ENCODE measurements at regions not wholly inside any gene's neighbourhood (a gene's known extent, or its start where the extent isn't known, plus 50 kb on each side); places are given as distances from the start of the nearest gene placed in this dataset.

DNA sequence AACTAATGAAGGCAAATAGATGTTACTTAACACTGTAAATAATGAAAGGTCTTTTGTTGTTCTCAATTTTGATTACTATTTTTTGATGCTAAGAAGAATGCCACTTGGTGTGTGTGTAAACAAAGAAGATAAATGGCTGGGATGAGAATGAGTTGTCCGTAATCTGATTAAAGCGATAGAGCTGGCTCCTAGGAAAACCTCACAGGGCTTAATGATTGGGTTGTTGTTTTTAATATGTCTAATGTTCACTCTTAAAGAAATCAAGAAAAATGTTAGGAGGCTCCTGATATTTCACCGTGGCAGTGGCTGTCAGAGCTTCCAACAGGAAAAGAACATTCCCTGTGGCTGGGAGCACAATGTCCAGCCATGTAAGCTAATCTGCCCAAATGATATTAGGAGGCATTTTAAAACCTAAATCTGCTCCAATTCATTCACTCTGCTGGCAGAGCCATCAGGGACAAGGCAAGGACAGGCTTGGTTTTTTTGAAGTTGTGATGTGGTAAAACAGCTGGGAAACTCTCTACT lies 243.9 kb downstream of the SNX10 start:
- Histone ChIP-seq H3K36me3 (no peaks in the 10 kb centered on the region), H3K4me2 (no peak overlapping the region), H3K4me3 (no peak overlapping the region), H3K27me3 (peaks cover 0 to 7% (median 0%) of the 10 kb centered on the region in 11 experiments; a peak in 1 of 22 replicates), H3K9ac (no peak overlapping the region), H4K20me1 (no peaks in the 10 kb centered on the region), H3K27ac (no peak overlapping the region), H3K4me1 (no peaks in the 10 kb centered on the region), H3K9me3 (replicated peaks in 1 of 11) (no peaks in the 10 kb centered on the region)
- TF ChIP-seq Cebpa-rat (IDR thresholded peaks at IDR 0.05), result no peak

DNA sequence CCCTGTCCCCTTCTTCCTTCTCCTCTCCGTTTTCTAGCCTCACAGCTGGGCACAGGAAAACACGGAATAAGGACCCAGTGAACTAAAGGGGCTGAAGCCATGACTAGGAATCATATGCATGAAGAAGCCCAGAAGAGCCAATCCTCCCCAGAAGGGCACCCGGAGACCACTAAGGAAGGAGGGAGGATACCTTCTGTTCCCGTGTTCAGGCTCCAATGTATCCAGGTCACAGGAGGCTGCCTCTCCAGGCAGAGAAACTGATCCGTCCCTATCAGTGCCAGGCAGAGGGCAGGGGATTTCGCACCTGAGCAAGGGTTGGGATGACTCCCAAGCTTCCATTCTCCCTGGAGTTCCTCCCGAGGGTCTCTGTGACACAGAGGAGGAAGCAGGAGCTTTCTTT lies 246.6 kb downstream of the SNX10 start:
- H4K20me1 ChIP-seq, result no peaks in the 10 kb centered on the region
- no peak overlapping the region for H3K4me3 ChIP-seq
- no peak for TF ChIP-seq Cebpa-rat (IDR thresholded peaks at IDR 0.05)
- no peaks in the 10 kb centered on the region for H3K4me1 ChIP-seq
- H3K4me2 ChIP-seq, result no peak overlapping the region
- H3K9ac ChIP-seq, result no peak overlapping the region
- H3K27ac ChIP-seq, result no peak overlapping the region
- no peaks in the 10 kb centered on the region for H3K36me3 ChIP-seq
- peaks cover 0 to 7% (median 0%) of the 10 kb centered on the region in 11 experiments; a peak in 1 of 22 replicates for H3K27me3 ChIP-seq
- no peaks in the 10 kb centered on the region for H3K9me3 ChIP-seq (replicated peaks in 1 of 11)

DNA sequence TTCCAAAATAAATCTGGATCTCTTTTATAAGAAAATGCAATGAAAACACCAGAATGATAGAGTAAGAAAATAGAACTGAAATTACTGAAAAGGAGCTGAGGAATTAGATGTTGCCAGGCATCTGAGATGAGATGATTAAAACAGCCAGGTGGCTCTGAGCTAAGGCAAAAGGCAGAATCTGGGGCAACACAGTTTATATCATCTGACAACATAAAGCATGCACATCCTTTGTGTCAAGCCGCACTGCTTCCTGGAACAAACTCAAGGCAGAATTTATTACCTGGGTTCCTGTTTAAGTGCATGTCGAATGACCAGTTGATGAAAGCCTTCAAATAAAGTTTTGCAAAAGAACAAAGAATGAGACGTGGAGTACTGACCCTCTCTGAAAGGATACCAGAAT lies 247.0 kb downstream of the SNX10 start:
- no peak for TF ChIP-seq Cebpa-rat (IDR thresholded peaks at IDR 0.05)
- H3K27me3 ChIP-seq, result peaks cover 0 to 7% (median 0%) of the 10 kb centered on the region in 11 experiments; a peak in 1 of 22 replicates

DNA sequence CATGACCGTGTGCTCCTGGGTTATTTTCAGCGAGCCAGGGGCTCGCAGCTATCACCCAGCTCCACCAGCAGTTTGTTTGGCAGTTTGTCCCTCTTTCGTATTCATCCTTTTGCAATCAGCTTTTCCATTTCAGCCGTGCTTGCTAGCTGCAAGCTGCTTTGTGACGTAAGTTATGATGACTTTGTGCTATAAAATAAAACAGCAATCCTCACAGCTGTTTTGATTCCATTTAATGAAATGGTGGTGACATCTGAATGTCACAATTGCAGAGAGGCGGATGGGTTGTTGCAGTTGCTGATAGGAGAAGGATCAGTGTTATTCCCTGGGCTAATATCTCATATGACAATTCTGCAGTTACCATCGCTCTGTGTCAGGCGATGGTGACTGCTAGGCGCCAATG lies 251.7 kb downstream of the SNX10 start:
- Histone ChIP-seq H3K27ac (no peak overlapping the region), H3K36me3 (no peaks in the 10 kb centered on the region), H3K4me1 (no peaks in the 10 kb centered on the region), H3K4me3 (no peak overlapping the region), H3K9me3 (replicated peaks in 1 of 11) (no peaks in the 10 kb centered on the region; a peak in 1 of 22 replicates), H3K9ac (no peak overlapping the region), H3K27me3 (peaks cover 0 to 6% (median 0%) of the 10 kb centered on the region in 11 experiments; a peak in 1 of 22 replicates), H3K4me2 (no peak overlapping the region), H4K20me1 (no peaks in the 10 kb centered on the region)
- no peak for TF ChIP-seq Cebpa-rat (IDR thresholded peaks at IDR 0.05)

More for the DNA sequence above, 247.0 kb downstream of the SNX10 start:
- no peak overlapping the region for H3K4me3 ChIP-seq
- no peak overlapping the region for H3K4me2 ChIP-seq
- H3K9ac ChIP-seq, result no peak overlapping the region
- no peaks in the 10 kb centered on the region for H3K4me1 ChIP-seq
- H3K36me3 ChIP-seq, result no peaks in the 10 kb centered on the region
- H4K20me1 ChIP-seq, result no peaks in the 10 kb centered on the region
- no peak overlapping the region for H3K27ac ChIP-seq
- H3K9me3 ChIP-seq (replicated peaks in 1 of 11), result no peaks in the 10 kb centered on the region

DNA sequence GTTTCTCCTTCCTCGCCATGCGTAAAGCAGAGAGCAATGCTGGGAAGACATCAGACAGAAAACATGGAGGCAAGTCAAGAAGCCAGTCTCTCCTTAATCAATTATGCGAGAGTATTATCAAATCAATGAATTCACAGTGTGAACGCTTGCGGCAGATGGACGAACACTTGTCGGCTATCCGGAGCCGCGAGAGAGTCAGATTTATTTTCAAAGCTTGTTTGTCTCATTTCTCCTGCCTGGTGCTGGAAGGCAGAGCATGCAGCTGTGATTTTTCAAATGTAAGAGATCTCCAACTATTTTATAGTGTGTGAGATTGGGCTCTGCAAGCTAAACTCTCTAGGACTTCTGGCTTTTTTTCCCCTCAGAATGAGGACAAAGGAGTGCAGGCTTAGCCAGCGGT lies 252.3 kb downstream of the SNX10 start:
- H3K4me2 ChIP-seq, result no peak overlapping the region
- no peak overlapping the region for H3K4me3 ChIP-seq
- no peaks in the 10 kb centered on the region for H3K36me3 ChIP-seq
- H4K20me1 ChIP-seq, result no peaks in the 10 kb centered on the region
- H3K9ac ChIP-seq, result no peak overlapping the region
- no peak for TF ChIP-seq Cebpa-rat (IDR thresholded peaks at IDR 0.05)
- no peaks in the 10 kb centered on the region; a peak in 1 of 22 replicates for H3K9me3 ChIP-seq (replicated peaks in 1 of 11)
- H3K27me3 ChIP-seq, result no peaks in the 10 kb centered on the region
- no peak overlapping the region for H3K27ac ChIP-seq
- no peaks in the 10 kb centered on the region for H3K4me1 ChIP-seq

DNA sequence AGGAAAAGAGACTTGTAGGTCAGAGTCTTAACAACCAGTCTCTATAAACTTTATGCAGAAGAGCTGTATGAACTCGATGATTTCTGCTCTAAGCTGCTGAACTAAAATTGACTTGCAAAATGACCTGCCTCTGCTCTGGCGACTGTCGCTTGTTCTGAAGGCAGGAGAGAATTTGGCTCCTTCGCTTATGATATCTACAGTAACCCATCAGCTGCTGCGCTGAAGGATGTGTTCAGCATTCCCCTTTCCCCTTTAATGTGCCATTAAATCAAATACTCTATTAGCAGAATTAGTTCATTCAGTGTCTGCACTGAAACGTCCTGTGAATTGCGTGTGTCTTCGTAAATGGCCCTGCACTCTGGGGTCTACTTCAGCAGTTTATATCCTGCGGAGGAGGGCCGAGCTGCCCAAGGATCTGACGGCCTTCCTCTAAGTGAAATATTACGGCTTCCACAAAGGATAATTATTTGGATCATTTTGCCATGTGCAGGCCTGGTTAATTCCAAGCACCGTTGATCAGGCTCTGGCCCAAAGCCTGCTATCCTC lies 254.9 kb downstream of the SNX10 start:
- Histone ChIP-seq H3K27me3 (no peaks in the 10 kb centered on the region), H3K4me2 (no peak overlapping the region), H3K36me3 (no peaks in the 10 kb centered on the region), H3K4me1 (no peaks in the 10 kb centered on the region), H3K9me3 (replicated peaks in 1 of 11) (no peaks in the 10 kb centered on the region; a peak in 1 of 22 replicates), H3K9ac (no peak overlapping the region), H4K20me1 (no peaks in the 10 kb centered on the region), H3K4me3 (no peak overlapping the region), H3K27ac (no peak overlapping the region)
- TF ChIP-seq Cebpa-rat (IDR thresholded peaks at IDR 0.05), result no peak

DNA sequence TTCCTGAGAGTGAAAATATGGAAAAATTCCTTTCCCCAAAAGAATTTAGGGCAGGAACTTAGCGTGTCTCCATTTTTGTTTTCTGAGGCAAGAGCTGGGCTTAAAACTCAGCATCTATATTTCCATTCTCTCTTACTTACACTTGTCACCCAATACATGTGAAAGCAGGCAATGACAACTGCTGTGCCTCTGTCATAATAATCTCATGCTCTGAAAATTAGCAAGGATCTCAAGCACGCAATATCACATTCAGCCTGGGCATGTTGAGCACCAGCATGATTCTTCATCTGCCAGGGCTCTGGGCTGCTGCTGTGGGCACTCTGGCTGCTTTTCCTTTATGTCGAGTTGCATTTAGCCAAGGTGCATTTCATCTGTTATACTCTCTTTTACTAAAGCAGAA lies 255.5 kb downstream of the SNX10 start:
- no peak for TF ChIP-seq Cebpa-rat (IDR thresholded peaks at IDR 0.05)
- no peaks in the 10 kb centered on the region; a peak in 1 of 22 replicates for H3K9me3 ChIP-seq (replicated peaks in 1 of 11)
- no peak overlapping the region for H3K9ac ChIP-seq
- no peaks in the 10 kb centered on the region for H3K27me3 ChIP-seq
- H3K36me3 ChIP-seq, result no peaks in the 10 kb centered on the region
- no peak overlapping the region for H3K27ac ChIP-seq
- H3K4me2 ChIP-seq, result no peak overlapping the region
- no peaks in the 10 kb centered on the region for H4K20me1 ChIP-seq
- H3K4me3 ChIP-seq, result no peak overlapping the region
- H3K4me1 ChIP-seq, result no peaks in the 10 kb centered on the region

DNA sequence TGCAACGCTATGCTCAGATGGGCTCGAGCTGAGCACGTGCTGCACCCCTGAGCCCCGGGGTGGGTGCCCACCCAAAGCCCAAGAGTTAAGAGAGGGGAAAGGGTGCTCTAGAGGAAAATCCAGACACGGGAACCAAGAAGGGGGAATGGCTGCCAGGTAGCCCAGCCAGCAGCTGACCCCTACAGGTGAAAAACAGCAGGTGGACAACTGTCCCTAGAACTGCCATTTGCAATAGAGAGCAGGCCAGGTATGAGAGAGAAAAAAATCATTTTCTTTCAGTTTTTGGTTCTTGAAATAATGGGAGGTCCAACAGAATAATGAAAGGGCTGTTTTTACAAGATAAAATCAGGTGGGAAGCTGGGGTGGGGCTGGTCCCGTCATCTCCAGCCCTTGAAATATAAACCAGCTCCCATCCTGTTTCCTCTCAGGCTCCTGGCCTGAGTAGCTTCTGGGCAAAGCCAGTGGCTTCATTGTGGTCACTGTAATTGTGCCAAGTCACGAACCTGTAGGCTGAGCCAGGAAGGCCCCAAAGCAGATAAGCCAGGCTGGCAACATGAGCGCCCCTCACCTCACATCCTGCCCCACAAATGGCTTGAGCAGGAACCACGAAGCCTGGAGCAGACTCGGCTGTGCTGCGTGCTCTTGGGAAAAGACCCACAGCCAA lies 257.8 kb downstream of the SNX10 start:
- Histone ChIP-seq H3K9ac (no peak overlapping the region), H3K36me3 (no peaks in the 10 kb centered on the region), H3K27ac (no peak overlapping the region), H4K20me1 (no peaks in the 10 kb centered on the region), H3K4me2 (no peak overlapping the region), H3K4me3 (no peak overlapping the region), H3K27me3 (no peaks in the 10 kb centered on the region), H3K4me1 (no peaks in the 10 kb centered on the region), H3K9me3 (replicated peaks in 1 of 11) (no peaks in the 10 kb centered on the region; a peak in 1 of 22 replicates)
- no peak for TF ChIP-seq Cebpa-rat (IDR thresholded peaks at IDR 0.05)

DNA sequence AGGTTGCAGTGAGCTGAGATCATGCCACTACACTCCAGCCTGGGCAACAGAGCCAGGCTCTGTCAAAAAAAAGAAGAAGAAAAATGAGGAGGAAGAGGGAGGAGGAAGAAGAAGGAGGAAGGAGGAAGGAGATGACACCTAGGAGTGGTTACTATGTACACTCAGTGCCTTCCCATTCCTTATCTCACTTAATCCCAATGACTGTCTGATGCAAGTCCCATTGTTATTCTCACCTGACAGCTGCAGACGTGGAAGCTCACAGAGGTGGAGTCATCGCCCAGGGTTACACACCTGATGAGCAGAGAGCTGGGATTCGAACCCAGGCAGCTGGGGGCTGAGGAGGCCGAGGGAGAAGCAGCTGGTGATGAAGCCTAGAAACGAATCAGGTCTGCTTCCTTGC lies 258.8 kb downstream of the SNX10 start:
- Histone ChIP-seq H3K4me2 (no peak overlapping the region), H3K27me3 (no peaks in the 10 kb centered on the region), H3K9ac (no peak overlapping the region), H3K9me3 (replicated peaks in 1 of 11) (no peaks in the 10 kb centered on the region; a peak in 1 of 22 replicates), H3K4me3 (no peak overlapping the region), H3K4me1 (no peaks in the 10 kb centered on the region), H4K20me1 (no peaks in the 10 kb centered on the region), H3K36me3 (no peaks in the 10 kb centered on the region), H3K27ac (no peak overlapping the region)
- TF ChIP-seq Cebpa-rat (IDR thresholded peaks at IDR 0.05), result no peak

DNA sequence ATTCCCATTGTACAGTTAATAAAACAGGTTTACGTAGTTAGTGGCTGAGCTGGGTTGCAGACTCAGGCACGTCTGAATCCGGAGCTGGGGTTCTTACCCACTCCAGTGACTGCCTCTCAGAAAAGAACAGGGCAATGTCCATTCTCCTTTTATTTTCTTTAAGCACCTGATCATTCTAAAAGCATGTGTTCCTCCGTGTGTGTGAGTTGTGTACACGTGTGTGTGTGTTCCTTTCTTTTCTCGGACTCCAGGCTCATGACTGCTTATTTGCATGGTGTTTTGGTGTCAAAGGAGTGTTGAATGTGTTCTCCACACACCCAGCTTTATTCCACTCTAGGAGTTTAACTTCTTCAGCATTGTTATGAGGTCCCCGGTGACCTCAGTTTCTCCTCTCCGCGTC lies 260.1 kb downstream of the SNX10 start:
- Histone ChIP-seq H3K9ac (no peak overlapping the region), H3K36me3 (no peaks in the 10 kb centered on the region), H3K4me2 (no peak overlapping the region), H3K27me3 (no peaks in the 10 kb centered on the region), H4K20me1 (no peaks in the 10 kb centered on the region), H3K27ac (no peak overlapping the region), H3K4me3 (no peak overlapping the region), H3K9me3 (replicated peaks in 1 of 11) (no peaks in the 10 kb centered on the region; a peak in 1 of 22 replicates), H3K4me1 (no peaks in the 10 kb centered on the region)
- TF ChIP-seq Cebpa-rat (IDR thresholded peaks at IDR 0.05), result no peak

All from BLaER1 treated with 17β-estradiol and CSF1 and Interleukin-3, amounts not matched to agents 10 nM and 100 nM (cell line).